ENCODE measurements at regions not wholly inside any gene's neighbourhood (a gene's known extent, or its start where the extent isn't known, plus 50 kb on each side); places are given as distances from the start of the nearest gene placed in this dataset.

- no peak overlapping the region for H3K27ac Mint-ChIP-seq
- Histone ChIP-seq H2AFZ (ENCODE audit: insufficient read depth, low read depth, low read length, poor library complexity, severe bottlenecking) (no peak overlapping the region), H3K9me3 (ENCODE audit: control extremely low read depth in 1 of 3, control insufficient read depth in 2 of 3, insufficient read depth in 1 of 3, low read length in 2 of 3) (peaks cover 0 to 17% (median 0%) of the 10 kb centered on the region in 3 donors), H3K79me2 (ENCODE audit: control insufficient read depth, insufficient read depth, low read length) (no peaks in the 10 kb centered on the region), H3K4me1 (ENCODE audit: control insufficient read depth in 2 of 2, insufficient read depth in 2 of 2, low read length in 2 of 2) (no peaks in the 10 kb centered on the region), H3K4me2 (replicated peaks; ENCODE audit: low read depth, low read length, poor library complexity, severe bottlenecking) (no peak overlapping the region), H3K36me3 (replicated peaks in 1 of 2; ENCODE audit: control extremely low read depth in 1 of 2, control insufficient read depth in 1 of 2, extremely low read depth in 1 of 2, insufficient read depth in 2 of 2, low read length in 1 of 2) (no peaks in the 10 kb centered on the region), H3K4me3 (ENCODE audit: control extremely low read depth in 1 of 5, extremely low read depth in 1 of 5, insufficient read depth in 1 of 5, low read depth in 2 of 5, low read length in 4 of 5) (no peak overlapping the region), H3K27me3 (replicated peaks in 1 of 4; ENCODE audit: control extremely low read depth in 1 of 4, control insufficient read depth in 3 of 4, insufficient read depth in 4 of 4, low read length in 3 of 4) (no peaks in the 10 kb centered on the region), H3K27ac (ENCODE audit: low read length in 2 of 2) (no peak overlapping the region), H4K20me1 (ENCODE audit: control insufficient read depth, insufficient read depth, low read length, poor library complexity, severe bottlenecking) (no peaks in the 10 kb centered on the region), H3K9ac (ENCODE audit: low read length) (no peak overlapping the region)
- H3K9me3 Mint-ChIP-seq (ENCODE audit: insufficient read depth): no peaks in the 10 kb centered on the region
- no peak for DNase-seq
- H3K4me3 Mint-ChIP-seq: no peak overlapping the region
- H3K27me3 Mint-ChIP-seq: peaks cover 1% of the 10 kb centered on the region
- no peaks in the 10 kb centered on the region for H3K4me1 Mint-ChIP-seq
- TF ChIP-seq, protein P1, sequence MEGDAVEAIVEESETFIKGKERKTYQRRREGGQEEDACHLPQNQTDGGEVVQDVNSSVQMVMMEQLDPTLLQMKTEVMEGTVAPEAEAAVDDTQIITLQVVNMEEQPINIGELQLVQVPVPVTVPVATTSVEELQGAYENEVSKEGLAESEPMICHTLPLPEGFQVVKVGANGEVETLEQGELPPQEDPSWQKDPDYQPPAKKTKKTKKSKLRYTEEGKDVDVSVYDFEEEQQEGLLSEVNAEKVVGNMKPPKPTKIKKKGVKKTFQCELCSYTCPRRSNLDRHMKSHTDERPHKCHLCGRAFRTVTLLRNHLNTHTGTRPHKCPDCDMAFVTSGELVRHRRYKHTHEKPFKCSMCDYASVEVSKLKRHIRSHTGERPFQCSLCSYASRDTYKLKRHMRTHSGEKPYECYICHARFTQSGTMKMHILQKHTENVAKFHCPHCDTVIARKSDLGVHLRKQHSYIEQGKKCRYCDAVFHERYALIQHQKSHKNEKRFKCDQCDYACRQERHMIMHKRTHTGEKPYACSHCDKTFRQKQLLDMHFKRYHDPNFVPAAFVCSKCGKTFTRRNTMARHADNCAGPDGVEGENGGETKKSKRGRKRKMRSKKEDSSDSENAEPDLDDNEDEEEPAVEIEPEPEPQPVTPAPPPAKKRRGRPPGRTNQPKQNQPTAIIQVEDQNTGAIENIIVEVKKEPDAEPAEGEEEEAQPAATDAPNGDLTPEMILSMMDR (IDR thresholded peaks at IDR 0.05): no peak
- TF ChIP-seq EZH2 (IDR thresholded peaks at IDR 0.05; ENCODE audit: borderline replicate concordance, insufficient read depth, low read depth, low read length, poor library complexity, severe bottlenecking): no peak
- ATAC-seq (ENCODE audit: low read depth): no peak
- intact Hi-C loops (cut with micrococcal nuclease): no loop called here
- WGBS (ENCODE audit: insufficient coverage): 93% methylated on average over 12 of the region's 13 CpGs
- ChIA-PET POLR2A (no interaction called here), CTCF (no interaction called here)
Observed at GRCh38 chr13:111919286-111919685, 147.7 kb upstream of the SOX1 start.

DNA sequence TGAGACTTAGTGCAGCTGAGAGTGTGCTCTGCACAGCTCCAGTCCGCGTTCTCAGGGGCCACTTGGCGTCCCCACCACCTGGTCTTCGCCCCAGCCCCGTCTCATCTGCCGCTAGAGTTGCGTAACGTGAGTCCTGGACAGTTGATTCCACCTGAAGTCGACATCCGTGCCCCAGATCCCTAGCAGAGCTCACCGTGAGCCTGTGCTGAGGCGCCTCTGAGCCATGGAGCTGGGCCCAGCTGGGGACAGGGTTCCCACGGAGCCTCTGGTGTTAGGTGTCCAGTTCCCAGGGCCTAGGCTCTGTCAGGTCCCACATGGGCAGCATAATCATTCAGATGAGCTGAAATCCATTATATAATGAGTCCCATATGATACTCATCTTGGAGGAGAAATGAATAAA lies 147.1 kb upstream of the SOX1 start:
- ATAC-seq (ENCODE audit: low read depth) (no peak), DNase-seq (no peak)
- intact Hi-C loops (cut with micrococcal nuclease): no loop called here
- no peaks in the 10 kb centered on the region for H3K4me1 Mint-ChIP-seq
- Histone ChIP-seq H3K79me2 (ENCODE audit: control insufficient read depth, insufficient read depth, low read length) (no peaks in the 10 kb centered on the region), H3K36me3 (replicated peaks in 1 of 2; ENCODE audit: control extremely low read depth in 1 of 2, control insufficient read depth in 1 of 2, extremely low read depth in 1 of 2, insufficient read depth in 2 of 2, low read length in 1 of 2) (no peaks in the 10 kb centered on the region), H3K9me3 (ENCODE audit: control extremely low read depth in 1 of 3, control insufficient read depth in 2 of 3, insufficient read depth in 1 of 3, low read length in 2 of 3) (peaks cover 0 to 19% (median 0%) of the 10 kb centered on the region in 3 donors), H3K27ac (ENCODE audit: low read length in 2 of 2) (no peak overlapping the region), H3K4me2 (replicated peaks; ENCODE audit: low read depth, low read length, poor library complexity, severe bottlenecking) (no peak overlapping the region), H3K4me1 (ENCODE audit: control insufficient read depth in 2 of 2, insufficient read depth in 2 of 2, low read length in 2 of 2) (no peaks in the 10 kb centered on the region), H3K27me3 (replicated peaks in 1 of 4; ENCODE audit: control extremely low read depth in 1 of 4, control insufficient read depth in 3 of 4, insufficient read depth in 4 of 4, low read length in 3 of 4) (no peaks in the 10 kb centered on the region), H3K4me3 (ENCODE audit: control extremely low read depth in 1 of 5, extremely low read depth in 1 of 5, insufficient read depth in 1 of 5, low read depth in 2 of 5, low read length in 4 of 5) (no peak overlapping the region), H4K20me1 (ENCODE audit: control insufficient read depth, insufficient read depth, low read length, poor library complexity, severe bottlenecking) (no peaks in the 10 kb centered on the region), H2AFZ (ENCODE audit: insufficient read depth, low read depth, low read length, poor library complexity, severe bottlenecking) (no peak overlapping the region), H3K9ac (ENCODE audit: low read length) (no peak overlapping the region)
- WGBS (ENCODE audit: insufficient coverage): 91% methylated on average over 13 of the region's 13 CpGs
- TF ChIP-seq EZH2 (IDR thresholded peaks at IDR 0.05; ENCODE audit: borderline replicate concordance, insufficient read depth, low read depth, low read length, poor library complexity, severe bottlenecking): no peak
- TF ChIP-seq, protein P1 (IDR thresholded peaks at IDR 0.05): no peak
- CTCF ChIA-PET: no interaction called here
- POLR2A ChIA-PET: no interaction called here
- H3K27me3 Mint-ChIP-seq: peaks cover 5% of the 10 kb centered on the region
- H3K4me3 Mint-ChIP-seq: no peak overlapping the region
- H3K27ac Mint-ChIP-seq: no peak overlapping the region
- no peaks in the 10 kb centered on the region for H3K9me3 Mint-ChIP-seq (ENCODE audit: insufficient read depth)

All from B cell (primary cell).